ENCODE measurements at regions not wholly inside any gene's neighbourhood (a gene's known extent, or its start where the extent isn't known, plus 50 kb on each side); places are given as distances from the start of the nearest gene placed in this dataset.

DNA sequence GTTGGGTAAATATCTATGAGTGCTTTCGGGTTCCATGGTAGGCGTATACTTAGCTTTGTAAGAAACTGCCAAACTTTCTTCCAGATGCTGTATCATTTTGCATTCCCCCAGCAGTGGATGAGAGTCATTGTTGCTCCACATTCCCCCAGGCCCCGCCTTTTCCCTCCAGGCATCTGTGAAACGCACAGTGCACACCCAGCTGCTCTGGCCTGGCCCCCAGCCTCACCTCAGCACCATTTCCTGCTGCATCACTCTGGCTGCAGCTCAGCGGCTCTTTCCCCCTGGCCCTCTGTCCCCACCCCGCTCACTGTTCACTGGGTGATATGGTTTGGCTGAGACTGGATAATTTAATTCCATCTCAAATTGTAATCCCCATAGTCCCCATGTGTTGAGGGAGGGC, 76.6 kb upstream of the SPTLC1 start:
- TF ChIP-seq POLR2A (IDR thresholded peaks at IDR 0.05; ENCODE audit: low read length) (no peak), GATA1 (IDR thresholded peaks at IDR 0.05; ENCODE audit: low read depth, low read length) (no peak)

Measured in erythroblast (primary cell).